NCI-H2171 (cell line): ENCODE measurements at regions not wholly inside any gene's neighbourhood (a gene's known extent, or its start where the extent isn't known, plus 50 kb on each side); places are given as distances from the start of the nearest gene placed in this dataset.
"Not testable (repeated sequence)": the region's sequence is repeated elsewhere in the genome, so short reads cannot be mapped to it uniquely, and the experiment has no call there.

ENCODE experiments used
- DNase-seq: peaks from one replicate; lab custom pipeline; 2025; lab: John Stamatoyannopoulos, UW

DNA sequence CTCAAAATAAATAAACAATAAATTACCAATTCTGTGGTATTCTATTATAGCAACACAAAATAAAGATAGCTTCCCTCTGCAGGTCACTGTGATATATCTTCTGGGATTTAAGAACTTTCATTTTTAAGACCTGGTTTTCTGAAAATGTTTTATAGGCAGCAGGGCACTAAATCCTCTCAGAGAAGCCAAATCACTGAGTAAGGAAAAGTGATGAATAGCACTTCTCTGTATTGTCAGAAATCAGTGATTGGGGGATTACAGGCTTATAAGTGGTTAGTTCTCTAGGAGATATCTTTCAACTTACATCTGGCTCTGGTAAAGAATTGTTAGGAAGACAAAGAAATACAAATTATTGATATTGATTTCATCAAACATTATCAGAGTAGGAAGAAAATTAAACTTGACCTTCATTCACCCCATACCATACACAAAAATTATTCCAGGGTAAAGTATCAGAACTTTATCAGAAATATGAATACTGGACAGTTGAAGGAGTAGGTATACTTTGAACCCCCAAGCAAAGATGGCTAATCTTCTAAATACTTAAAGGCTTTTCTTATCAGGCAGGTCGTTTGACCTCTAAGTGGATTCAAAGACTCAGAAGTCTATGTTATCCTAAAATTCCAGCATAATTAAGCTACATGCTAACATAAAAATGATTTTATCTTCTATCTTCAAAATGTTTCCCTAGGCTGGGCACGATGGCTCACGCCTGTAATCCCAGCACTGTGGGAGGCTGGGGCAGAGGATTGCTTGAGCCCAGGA lies 81.6 kb upstream of the USP9X start:
- no peak for DNase-seq

DNA sequence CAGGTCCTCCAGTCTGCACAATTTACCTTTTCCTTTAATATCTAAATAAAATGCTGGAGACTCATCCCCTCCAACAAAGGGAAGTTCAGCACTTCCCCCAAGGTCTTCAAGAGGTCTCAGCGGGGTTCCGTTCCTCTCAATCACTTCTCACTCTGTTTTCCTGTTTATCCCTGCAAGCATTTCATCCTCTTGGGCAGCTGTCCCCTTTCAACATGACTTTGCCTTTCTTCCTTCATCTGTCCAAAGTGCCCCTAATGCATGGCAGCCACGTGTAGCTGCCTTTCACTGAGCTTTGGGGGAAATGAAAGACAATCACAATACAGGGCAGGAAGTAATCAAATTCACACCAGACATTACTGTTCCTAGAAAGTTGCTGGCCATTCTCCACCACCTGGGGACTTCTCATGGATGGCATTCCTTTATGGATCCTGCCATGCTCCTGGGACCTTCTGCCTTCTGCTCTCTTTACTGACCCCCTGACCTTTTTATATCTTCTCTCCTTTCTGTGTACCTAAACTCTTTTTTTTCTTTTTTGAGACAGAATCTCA lies 79.7 kb upstream of the USP9X start:
- DNase-seq = no peak

DNA sequence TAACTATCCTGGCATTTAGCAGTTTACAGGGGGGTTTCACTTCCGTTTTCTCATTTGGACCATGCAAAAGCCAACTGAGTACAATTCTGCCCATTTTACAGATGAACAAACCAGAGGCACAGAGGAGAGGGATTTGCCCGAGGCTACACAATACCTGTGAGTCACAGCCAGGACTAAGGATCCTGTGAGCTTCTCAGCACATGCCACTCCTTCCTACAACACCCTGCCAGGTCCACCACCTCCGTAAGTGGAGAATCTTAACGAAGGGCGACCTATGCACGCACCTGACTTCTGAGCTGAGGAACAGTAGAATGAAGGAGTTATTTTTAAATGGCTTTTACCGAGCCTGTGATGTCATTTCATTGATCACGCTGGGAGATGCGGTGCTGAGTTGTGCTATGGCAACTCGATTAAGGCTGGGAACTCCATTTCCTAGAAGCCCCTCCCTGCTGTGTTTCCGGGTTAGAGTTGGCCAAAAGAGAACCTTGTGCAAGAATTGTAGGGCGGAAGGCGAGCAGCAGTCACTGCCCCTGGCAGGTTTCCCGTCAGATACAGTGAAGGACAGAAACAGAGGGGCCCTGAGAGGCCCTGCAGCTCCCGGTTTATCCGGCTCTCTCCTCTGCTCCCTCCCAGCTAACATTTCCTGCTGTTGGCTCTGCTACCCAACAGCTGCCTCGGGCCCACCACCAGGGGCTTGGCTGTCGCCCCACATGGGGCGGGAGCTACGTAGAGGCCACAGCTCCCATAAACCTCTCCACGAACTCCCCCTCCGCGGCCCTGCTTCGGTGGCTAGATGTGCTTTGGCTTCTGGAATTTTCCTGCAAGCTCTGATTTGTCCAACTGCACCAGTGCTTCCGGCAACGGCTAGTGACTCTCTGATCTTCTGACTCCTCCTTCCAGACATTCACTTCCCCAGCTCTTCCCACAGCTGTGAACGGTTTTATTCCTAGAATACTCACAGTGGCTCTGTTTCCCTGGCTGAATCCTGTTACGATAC lies 75.1 kb upstream of the USP9X start:
- DNase-seq = no peak

DNA sequence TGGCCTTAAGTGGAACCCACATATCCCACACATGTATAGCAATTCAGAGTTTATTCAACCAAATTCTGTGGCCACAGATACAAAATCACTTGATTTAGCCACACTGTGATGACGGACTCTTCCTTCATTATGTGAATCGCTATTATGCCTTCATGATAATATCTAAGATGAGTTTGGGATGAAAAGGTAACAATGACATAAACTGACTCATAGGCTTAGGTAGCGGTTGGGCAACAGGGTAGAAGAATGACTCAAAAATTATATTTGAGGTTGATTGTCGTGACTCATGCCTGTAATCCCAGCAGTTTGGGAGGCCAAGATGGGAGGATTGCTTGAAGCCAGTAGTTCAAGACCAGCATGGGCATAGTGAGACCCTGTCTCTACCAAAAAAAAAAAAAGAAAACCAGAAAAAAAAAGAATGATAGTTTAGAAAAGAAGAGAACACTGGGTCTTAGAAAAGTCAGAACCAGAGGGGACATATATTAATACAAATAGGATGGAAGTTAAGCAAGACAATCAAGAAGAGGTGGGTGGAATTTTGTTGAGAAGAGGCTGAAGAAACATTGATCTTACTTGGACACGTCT lies 70.4 kb upstream of the USP9X start:
- DNase-seq = no peak

DNA sequence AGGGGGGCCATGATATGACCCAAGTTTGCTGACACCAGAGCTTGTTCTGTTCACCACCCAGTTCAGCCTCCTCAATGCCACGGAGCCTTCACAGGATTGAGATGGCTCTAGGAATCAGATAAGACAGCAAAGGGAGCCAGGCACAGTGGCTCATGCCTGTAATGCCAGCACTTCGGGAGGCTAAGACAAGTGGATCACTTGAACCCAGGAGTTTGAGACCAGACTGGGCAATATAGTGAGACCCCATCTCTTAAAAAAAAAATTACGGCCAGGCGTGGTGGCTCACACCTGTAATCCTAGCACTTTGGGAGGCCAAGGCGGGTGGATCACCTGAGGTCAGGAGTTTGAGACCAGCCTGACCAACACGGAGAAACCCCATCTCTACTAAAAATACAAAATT lies 67.5 kb upstream of the USP9X start:
- not testable (repeated sequence) for DNase-seq

DNA sequence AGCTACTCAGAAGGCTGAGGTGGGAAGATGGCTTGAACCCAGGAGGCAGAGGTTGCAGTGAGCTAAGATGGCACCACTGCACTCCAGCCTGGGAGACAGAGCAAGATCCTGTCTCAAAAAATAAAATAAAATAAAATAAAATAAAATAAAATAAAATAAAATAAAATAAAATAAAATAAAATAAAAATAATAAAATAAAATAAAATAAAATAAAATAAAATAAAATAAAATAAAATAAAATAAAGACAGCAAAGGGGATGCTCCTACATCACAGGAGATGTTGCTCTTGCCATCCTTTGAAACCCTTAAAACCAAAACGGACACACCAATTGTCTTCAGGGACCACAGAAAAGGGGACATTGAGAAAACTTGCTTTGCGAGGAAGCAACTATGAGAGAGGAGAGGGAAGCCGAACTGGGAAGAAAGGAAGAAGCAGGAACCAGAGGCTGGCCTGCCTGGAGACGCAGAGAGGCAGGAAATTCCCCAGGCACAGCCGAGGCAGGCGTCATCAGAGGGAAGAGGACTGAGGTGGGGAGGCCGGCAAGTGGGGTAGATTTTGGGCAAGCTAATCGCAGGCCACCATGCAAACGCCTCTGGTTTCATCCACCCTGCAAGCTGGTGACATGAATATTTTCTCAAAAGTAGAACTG lies 66.7 kb upstream of the USP9X start:
- not testable (repeated sequence) for DNase-seq

DNA sequence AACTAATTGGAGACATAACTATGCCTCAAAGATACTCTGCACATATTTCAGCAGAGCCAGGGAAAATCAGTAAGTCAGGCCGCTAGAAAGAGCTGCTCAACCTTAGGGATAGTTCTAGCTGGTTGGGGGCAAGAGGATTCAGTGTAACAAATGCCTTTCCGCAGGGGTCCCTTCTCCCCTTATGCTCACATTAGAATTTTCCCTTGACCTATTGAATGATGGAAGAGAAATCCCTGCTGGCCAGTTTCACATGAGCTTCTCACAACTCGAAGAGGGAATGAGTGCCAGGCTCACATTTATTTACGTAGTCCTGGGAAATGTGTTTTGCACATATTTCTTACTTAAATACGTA lies 66.2 kb upstream of the USP9X start:
- DNase-seq = no peak

DNA sequence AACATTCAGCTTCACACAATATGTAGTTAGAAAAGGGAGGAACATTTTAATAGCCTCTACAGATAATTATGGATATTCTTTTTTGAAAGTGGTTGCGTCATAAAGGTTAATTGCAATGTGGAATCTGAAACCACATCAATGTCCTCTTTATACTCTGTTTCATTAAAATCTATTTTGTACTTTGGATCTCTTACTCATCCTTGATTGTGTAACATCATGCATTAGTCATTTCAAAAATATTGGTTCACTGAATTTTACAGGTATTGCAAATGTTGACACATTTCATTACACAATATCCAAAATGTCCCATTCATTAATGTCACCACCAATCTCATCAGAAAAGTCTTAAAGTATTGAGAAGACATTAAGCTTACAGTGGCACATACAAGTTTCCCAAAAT lies 62.7 kb upstream of the USP9X start:
- no peak for DNase-seq

DNA sequence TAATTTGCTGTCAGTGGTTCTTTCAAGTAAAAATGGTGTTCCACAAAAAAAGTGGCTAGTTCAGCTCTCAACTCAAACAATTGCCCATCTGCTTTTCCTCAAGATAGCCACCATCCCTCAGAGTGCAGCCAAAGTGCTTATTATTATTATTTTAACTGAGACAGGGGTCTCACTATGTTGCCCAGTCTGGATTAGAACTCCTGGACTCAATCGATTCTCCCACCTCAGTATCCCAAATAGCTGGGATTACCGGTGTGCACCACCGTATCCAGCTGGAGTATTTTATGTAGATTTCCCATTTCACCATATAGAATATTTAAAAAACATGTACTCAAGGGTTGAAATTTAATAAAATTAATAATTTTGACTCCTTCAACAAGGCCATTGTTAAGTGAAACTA lies 62.1 kb upstream of the USP9X start:
- no peak for DNase-seq

DNA sequence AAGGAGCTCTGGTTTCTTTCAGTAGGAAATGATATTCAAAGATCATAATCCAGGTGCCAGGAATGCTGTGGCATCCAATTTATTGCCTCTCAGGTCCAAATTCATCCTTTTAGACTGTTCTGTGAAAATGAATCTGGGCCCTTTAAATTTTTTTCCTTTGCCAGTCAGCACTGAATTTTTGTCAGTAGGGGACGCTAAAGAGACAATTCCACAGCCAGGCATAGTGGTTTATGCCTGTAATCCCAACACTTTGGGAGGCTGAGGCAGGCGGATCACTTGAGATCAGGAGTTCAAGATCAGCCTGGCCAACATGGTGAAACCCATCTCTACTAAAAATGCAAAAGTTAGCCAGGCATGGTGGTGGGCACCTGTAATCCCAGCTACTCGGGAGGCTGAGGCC lies 60.9 kb upstream of the USP9X start:
- not testable (repeated sequence) for DNase-seq

DNA sequence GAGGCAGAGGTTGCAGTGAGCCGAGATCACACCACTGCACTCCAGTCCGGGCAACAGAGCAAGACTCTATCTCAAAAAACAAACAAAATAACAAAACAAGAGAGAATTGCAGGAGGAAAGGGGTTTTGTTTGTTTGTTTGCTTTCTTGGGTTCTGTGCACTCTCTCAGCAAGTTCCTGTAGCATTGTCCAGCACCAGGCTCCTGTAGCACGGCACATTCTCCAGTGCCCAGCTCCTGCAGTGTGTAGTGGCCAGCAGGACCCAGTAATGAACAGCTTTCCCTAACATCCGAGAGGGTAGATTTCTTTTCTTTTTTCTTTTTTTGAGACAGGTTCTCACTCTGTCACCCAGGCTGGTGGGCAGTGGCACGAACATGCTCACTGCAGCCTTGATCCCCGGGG lies 60.5 kb upstream of the USP9X start:
- no peak for DNase-seq

DNA sequence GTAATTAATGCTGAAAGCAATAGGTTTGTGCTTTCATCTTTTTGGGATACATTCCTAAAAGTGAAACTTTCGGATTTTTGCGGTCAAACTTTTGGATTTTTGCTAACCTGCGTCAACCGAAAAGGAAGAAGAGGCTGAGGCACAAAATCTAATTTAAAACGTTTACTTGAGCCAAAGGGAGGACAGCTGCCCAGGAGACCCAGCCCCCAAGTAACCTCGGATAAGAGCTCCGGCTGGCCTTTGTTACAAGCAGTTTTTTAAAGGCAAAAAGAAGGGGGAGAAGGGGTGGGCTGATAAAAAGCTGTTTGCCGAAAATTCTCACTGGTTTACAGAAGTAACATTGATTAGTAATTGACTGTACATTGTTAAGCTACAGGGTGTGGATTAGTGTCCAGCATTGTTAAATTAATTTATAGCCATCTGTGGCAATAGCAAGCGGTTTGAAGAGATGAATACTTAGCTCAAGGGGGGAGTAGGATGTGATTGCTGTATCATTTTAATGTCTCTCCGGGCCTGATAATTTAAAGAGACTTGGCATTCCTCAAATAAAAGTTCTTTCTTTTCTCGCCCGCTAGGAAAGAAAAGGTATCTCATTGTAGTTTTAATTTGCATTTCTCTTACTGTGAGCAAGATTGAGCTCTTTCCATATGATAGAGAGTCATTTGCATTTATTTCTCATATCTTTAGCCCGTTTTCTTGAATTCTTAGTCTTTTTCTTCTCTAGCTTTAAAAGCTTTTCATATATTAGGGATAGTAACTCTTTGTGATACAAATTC lies 59.1 kb upstream of the USP9X start:
- DNase-seq = no peak

DNA sequence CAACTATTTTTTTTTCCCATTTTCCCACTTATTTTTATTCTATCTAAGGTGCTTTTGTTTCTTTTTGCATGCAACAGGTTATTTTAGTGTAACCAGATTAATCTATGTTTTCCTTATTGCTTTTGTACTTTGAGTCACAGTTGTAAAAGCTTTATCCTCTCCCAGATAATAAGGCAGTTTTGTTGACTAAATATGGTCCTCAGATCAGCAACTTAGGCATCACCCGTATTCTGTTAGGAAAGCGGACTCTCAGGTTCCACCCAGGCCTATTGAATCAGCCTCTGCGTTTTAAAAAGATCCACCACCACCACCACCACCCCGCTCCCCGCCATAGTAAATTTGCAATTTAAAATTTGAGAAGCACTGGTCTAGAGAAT lies 58.6 kb upstream of the USP9X start:
- DNase-seq = no peak

DNA sequence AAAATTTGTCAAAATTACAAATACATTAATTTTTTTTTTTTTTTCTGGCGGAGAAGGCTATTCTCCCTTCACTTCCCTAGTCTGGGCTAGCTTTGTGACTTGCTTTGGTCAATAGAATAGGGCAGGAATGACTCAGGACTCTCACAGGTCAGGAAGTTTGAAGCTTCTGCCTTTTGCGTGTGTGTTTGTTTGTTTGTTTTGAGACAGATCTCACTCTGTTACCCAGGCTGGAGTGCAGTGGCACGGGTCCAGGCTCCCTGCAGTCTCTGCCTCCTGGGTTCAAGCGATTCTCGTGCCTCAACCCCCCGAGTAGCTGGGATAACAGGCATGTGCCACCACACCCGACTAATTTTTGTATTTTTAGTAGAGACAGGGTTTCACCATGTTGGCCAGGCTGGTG lies 55.9 kb upstream of the USP9X start:
- no peak for DNase-seq

DNA sequence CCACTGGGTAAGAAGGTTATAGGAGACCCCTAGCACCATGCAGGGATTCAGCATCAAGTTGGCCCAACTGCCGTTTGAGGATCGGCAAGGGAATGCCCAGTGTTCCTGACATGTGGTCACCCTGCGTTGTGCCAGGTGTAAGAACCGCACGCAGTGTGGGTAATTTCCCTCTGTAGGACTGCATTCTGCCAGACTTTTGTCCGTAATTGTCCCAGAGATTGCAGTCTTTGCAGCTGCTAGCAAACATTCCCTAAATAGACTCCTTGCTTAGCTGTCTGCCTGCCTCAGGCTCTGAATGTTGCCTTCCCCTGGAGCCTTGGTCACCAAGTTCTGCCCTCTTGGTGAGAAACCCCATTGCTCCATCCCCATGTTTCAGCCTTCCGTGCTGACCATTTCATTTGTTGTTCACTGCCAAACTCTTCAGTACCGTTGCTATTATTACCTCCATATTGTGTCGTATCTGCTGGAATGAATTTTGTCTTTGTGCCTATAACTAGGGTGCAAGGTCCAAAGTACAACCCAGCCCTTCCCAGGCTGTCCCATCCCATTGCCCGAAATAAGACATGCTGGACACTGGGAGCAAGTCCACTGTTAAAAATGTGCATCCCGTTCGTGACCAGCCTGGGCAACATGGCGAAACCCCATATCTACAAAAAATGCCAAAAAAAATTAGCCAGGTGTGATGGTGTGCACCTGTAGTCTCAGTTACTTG lies 53.8 kb upstream of the USP9X start:
- DNase-seq = no peak

DNA sequence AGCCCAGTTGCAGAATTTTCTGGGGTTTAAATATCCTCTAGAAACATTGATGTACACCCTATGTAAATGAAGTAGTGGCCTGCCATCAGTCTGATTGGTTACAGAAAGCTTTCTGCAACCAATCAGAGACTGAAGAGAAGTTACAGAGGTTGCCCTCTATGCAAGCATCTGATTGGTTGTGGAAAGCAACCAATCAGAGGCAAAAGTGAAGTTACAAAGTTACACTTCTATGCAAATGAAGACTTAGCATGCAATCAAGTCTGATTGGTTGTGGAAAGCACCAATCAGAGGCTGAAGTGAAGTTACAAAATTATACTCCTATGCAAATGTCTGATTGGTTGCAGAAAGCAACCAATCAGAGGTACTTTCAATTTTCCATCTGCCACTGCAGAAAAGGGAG lies 51.9 kb upstream of the USP9X start:
- no peak for DNase-seq

DNA sequence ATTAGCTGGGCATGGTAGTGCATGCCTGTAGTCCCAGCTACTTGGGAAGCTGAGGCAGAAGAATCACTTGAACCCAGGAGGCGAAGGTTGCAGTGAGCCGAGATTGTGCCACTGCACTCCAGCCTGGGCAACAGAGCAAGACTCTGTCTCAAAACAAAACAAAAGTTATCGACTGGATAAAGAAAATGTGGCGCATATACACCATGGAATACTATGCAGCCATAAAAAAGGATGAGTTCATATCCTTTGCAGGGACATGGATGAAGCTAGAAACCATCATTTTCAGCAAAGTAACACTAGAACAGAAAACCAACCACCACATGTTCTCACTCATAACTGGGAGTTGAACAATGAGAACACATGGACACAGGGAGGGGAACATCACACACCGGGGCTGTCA lies 50.3 kb upstream of the USP9X start:
- DNase-seq = not testable (repeated sequence)
